ENCODE measurements at regions not wholly inside any gene's neighbourhood (a gene's known extent, or its start where the extent isn't known, plus 50 kb on each side); places are given as distances from the start of the nearest gene placed in this dataset.

- TF ChIP-seq CTCF (IDR thresholded peaks at IDR 0.05) (no peak), EP300 (IDR thresholded peaks at IDR 0.05; ENCODE audit: low read depth) (no peak)
These were observed 386.9 kb upstream of the CNTN3 start for GRCh38 chr3:75001330-75001729.
